ENCODE measurements at regions not wholly inside any gene's neighbourhood (a gene's known extent, or its start where the extent isn't known, plus 50 kb on each side); places are given as distances from the start of the nearest gene placed in this dataset.
"Not testable (repeated sequence)": the region's sequence is repeated elsewhere in the genome, so short reads cannot be mapped to it uniquely, and the experiment has no call there.

DNA sequence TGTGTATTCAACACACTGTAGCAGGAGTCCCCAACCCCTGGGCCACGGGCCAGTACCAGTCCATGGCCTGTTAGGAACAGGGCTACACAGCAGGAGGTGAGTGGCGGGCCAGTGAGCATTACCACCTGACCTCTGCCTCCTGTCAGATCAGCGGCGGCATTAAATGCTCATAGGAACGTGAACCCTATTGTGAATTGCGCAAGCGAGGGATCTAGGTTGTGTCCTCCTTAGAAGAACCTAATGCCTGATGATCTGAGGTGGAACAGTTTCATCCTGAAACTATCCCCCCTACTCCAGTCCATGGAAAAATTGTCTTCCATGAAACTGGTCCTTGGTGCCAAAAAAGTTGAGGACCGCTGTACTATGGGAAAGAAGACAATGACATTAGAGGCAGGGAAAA, 386.9 kb downstream of the PREX1 start:
- DNase-seq (ENCODE audit: low read depth, low spot score) = no peak

DNA sequence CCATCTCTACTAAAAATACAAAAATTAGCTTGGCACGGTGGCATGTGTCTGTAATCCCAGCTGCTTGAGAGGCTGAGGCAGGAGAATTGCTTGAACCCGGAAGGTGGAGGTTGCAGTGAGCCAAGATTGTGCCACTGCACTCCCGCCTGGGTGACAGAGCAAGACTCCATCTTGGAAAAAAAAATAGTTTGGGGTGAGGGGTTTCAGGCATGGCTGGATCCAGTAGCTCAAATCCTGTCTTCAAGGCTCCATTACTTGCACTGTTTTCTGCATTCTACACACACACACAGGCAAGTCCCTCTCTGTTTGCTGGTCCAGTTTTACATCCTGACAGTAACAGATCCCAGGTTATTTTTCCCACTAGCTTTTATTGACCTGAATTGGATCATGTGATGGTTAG, 387.5 kb downstream of the PREX1 start:
- not testable (repeated sequence) for DNase-seq (ENCODE audit: low read depth, low spot score)

DNA sequence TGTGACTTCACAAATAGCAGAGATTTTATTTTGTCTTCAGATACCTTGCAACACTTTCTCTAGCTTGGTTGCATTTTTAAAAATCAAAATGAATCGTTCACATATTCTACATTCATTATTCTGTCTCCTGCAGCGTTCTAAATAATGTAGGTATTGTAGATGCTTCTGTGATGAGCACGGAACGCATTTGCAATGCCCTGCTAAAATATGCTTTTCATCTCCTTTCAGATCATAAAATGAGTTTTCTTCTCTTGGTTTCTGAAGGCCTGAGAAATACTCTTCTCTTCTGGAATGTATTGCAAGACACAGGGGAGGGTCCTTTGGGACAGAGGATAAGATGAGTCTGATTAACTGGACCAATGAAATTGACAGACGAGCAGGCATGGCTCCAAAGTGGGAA, 390.7 kb downstream of the PREX1 start:
- DNase-seq (ENCODE audit: low read depth, low spot score) = no peak

DNA sequence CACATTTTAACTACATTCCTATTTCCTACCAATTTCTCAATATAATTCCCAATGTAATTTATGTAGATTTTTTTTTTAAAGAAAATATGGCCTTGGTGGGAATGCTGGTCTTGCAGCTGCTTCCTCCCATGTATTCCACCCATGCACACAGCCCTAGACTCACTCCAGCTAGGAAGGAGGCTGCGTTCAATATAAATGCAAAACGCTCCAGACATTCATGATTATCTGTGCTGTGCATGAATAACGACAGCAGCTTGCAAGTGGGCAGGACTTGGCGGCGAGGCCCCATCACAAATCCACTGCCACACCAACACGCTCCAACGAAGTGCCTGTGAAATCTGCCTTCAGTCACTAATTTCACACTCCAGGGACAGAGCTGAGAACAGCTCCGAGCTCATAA, 391.2 kb downstream of the PREX1 start:
- not testable (repeated sequence) for DNase-seq (ENCODE audit: low read depth, low spot score)

DNA sequence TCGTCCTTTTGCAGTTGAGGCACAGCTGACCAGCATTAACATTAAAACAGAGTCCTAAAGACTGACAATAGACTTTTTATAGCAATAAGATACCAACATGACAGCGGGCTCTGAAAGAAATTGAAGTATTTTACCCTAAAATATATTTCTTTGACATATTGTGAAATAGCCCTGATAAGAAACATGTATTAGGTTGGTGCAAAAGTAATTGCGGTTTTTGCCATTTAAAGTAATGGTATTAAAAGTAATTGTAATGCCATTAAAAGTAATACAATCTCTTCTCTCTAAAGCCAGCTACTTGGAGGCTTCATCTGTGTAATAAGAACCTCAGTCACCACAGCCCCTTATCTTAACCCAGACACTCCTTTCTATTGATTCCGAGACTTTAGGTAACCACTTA, 394.6 kb downstream of the PREX1 start:
- DNase-seq (ENCODE audit: low read depth, low spot score) = no peak

DNA sequence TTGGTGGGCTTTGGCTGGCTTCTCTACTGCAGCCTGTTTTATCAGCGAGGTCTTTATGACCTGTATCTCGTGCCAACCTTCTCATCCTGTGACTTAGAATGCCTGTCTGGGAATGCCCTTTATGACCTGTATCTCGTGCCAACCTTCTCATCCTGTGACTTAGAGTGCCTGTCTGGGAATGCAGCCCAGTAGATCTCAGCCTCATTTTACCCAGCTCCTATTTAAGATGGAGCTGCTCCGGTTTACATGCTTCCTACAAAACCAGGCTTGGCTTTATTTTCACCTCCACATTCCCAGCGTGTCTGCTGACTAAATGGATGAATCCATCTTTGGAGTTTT, 395.3 kb downstream of the PREX1 start:
- DNase-seq (ENCODE audit: low read depth, low spot score) = no peak

DNA sequence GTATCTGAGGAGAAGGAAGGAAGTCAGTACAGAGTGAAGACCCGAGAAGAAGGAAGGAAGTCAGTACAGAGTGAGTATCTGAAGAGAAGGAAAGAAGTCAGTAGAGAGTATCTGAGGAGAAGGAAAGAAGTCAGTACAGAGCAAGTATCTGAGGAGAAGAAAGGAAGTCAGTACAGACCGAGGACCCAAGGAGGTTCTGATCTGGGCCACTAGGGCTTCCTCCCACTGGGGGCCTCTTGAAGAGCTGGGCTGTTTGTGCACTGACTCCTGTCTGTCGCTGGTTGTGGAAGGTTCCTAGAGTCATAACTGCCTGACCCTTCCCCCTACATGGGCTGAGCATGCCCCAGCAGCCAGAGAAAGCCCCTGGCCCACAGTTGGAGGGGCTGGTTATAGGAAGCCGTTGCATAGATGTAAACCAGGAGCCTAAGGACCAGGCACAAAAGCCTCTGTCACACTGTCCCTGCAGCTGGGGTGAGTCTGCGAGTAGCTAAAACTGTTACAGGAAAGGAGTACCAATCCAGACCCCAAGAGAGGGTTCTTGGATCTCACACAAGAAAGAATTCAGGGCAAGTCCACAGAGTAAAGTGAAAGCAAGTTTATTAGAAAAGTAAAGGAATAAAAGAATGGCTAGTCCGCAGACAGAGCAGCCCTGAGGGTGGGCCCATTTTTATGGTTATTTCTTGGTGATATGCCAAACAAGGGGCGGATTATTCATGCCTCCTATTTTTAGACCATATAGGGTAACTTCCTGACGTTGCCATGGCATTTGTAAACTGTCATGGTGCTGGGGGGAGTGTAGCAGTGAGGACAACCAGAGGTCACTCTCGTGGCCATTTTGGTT, 395.9 kb downstream of the PREX1 start:
- DNase-seq (ENCODE audit: low read depth, low spot score) = no peak

DNA sequence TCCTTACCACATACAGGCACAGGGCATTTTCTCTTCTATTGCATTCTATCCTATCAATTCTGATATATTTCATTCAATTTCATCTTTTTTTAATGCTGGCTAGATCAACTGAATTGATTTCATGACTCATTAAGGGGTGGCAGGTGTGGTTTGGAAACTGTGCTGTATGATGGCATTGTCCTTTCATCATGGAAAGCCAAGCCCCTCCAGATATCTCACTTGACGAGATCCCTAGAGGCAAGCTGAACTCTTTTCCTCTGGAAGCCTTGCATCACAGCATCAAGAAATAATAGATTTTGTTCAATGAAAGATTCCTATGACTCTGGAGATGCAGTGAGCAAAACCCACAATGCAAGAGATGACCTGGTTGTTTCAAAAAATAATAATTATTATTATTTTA, 401.2 kb downstream of the PREX1 start:
- no peak for DNase-seq (ENCODE audit: low read depth, low spot score)

DNA sequence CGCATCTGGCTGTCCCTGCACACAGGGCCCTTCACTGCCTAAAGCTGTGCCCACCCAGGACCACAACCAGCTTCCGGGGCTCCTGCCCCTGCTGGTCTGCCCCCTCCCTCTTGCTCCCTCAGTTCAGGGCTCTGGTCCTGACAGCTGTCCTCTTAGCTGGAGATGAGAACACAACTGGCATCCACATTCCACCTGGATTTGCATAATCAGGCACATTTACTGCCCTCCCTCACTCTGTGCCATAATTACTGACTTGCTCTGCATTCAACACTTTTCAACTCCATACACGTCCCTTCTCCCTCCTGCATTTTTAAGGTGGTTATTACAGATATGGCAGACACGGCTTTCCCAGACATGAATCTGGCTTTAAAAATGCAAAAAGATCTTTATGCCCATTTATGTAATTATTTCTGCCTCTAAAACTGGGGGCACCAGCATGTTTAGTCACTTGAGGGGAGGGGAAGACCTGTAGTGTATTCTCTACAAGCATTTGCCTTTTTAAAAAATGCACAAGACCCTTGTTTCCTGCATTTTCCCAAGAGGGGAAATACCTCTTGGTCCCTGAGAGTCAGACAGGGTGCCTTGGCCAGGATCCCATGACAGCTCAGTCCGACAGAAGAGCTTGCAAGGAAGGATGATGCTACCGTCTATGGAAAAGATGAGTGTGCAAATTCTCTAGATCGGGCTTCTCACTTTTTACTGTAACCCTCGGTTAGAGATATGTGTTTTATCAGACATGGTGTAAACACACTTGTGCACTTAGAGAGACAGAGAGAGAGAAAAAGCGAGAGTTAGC, 401.8 kb downstream of the PREX1 start:
- no peak for DNase-seq (ENCODE audit: low read depth, low spot score)

DNA sequence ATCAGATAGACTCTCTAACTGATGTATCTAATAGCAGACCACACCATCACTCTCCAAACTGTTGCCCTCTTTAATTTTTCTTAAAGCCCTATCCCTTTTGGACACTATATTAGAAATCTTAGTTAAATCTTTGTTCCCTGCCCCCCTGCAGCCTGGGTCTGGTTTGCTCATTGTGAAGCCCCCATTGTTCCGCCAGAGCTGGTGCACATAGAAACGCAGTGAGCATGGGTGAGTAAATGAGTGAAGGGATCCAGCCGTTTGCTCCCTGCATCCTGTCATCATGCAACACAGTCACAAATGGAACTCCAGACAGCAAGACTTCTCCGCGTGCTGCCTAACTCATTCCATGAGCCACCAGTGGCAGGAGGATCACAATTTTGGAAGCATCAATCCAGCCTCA, 402.5 kb downstream of the PREX1 start:
- DNase-seq (ENCODE audit: low read depth, low spot score) = no peak

DNA sequence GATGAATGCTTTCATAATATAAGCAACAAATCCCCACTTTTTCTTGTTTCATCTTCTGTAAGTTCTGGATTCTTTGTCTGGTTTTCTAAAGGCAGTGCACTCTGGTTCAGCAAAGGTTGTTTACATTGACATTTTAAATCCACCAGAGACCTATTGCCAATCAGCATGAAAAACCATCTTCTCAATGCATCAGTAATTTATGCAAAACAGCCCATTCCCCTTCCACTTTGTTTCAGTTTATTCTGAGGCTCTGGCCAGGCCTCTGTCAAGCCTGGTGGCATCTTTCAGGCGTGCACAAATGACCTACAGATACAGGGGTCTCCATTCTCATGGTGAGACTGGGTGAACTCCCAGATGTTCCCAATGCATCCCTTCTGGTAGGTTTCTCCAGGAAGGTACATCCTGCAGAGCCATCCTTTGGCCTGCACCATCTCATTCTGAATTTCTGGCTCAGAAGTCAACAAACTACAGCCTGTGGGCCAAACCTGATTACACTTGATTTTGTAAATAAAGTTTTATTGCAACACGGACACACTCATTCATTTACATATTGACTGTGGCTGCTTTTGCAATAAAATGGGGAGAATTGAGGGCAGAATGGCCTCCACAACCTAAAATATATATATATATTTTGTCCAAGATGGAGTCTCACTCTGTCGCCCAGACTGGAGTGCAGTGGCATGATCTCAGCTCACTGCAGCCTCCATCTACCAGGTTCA, 405.4 kb downstream of the PREX1 start:
- DNase-seq (ENCODE audit: low read depth, low spot score) = no peak

DNA sequence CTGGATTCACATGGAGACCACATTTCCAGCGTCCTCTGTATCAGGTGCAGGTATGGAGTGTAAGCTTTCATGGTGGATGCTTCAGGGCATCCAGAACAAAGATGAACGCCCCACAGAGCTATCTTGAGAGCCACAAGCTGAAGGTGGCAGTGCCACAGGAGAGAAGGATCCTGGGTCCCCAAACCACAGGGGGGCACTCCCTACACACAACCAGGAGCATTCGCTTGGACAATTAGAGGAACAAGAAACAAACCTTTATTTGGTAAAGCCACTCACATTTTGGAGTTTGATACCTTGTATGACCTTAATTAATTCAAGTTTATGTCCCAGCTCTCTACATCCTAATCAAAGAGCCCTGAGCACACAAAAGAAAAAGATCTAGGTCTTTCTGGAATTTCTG, 406.3 kb downstream of the PREX1 start:
- no peak for DNase-seq (ENCODE audit: low read depth, low spot score)

DNA sequence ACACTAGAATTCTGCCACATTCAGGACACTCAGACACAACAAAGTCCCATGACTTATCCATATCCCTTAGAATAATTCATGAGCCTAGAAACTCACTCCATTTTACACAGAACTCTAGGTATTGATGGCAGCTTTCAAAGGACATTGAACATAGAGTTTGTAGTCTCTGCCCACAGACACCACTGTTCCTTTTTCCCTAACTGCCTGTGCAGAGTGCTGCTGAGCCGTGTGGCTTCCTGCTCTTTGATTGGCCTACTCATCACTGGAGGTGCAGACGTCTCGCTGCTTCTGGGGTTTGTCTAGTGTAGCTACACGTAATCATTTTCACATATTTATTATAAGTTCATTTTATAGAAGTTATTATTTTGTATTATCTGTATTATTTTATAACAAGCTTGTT, 407.6 kb downstream of the PREX1 start:
- no peak for DNase-seq (ENCODE audit: low read depth, low spot score)

DNA sequence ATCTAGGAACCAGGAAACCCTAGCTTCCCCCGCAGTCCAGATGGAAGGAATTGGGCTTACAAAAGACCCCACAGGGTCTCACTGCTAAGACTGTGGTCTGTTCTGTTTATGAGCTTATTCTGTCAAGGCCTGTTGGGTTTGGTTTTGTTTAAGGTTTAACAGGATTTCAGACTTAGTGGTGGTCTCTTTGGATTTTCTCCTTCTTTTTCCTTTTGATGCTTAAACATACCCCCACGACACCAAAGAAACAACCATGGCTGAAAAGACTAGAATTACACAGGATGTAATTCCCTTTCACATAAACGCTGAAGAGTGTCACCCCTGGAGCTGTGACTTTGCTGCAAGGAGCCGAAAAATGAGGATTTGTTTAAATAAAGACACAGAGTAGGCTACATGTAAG, 408.6 kb downstream of the PREX1 start:
- no peak for DNase-seq (ENCODE audit: low read depth, low spot score)

DNA sequence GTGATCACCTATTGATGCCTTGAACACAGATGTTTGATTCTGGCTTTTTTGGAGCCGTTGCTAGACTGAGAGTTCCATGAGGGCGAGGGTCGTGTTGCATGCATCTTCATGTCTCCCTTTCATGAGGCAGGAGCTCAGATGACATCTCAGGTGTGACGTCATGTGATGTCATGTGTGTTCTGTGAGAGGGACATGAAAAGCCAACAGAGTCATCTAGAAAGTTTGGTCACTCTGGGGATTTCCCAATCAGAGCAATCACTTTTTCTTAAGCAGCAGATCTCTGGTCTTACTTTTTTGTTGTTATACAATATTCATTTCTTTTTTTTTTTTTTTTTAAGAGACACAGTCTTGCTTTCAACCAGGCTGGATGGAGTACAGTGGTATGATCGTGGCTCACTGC, 411.8 kb downstream of the PREX1 start:
- DNase-seq (ENCODE audit: low read depth, low spot score) = no peak

DNA sequence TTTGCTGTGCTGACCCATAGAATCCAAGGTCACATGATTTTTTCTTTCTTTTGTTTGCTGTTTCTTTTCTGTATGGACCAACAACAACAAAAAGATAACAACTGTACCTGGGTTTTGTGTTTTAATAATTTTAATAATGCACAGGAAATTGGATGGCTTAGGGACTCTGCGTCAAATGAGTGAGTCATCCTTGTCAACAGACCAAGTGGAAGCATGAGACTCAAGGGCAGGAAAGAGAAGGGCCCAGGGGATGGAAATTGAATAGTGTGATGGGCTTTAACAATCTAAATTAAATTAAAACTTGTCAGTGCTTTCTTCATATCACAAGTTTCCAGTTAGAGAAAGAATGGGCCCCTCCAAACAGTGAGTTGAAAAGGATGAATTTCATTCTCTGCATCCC, 413.0 kb downstream of the PREX1 start:
- DNase-seq (ENCODE audit: low read depth, low spot score) = no peak

DNA sequence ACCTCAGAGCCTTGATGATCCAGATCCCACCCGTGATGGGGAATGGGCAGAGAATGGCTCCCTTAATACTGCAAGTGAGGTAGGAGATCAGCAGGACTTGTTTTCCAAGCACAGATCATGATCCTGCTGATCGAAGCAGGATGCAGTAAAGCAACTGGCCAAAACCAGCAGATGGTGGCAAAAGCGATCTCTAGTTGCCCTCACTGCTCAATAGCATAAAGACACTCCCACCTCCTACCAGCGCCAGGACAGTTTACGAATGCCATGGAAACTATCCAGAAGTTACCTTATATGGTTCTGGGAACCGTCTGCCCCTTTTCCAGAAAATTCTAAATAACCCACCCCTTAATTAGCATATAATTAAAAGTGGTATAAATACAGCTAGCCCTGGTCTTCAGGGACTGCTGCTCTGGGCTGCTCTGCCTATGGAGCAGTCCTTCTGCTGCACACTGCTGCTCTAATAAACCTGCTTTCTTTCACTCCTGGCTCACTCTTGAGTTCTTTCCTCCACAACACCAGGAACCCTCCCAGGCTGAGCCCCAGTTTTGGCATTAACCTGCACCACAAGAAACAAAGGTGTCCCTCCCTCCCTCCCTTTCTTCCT, 415.8 kb downstream of the PREX1 start:
- no peak for DNase-seq (ENCODE audit: low read depth, low spot score)

DNA sequence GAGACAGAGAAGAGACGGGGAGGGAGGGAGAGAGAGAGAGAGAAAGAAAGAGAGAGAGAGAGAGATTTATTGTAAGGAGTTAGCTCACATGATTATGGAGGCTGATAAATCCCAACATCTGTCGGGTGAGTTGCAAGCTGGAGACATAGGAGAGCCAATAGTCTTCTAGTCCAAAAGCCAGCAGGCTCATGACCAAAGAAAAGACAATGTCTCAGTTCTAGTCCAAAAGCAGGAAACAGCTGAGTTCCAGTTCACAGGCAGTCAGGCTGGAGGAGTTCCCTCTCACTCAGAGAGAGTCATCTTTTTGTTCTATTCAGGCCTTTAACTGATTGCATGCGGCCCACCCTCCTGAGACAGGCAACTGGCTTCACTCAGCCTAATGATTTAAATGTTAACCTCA, 416.6 kb downstream of the PREX1 start:
- DNase-seq (ENCODE audit: low read depth, low spot score) = no peak

DNA sequence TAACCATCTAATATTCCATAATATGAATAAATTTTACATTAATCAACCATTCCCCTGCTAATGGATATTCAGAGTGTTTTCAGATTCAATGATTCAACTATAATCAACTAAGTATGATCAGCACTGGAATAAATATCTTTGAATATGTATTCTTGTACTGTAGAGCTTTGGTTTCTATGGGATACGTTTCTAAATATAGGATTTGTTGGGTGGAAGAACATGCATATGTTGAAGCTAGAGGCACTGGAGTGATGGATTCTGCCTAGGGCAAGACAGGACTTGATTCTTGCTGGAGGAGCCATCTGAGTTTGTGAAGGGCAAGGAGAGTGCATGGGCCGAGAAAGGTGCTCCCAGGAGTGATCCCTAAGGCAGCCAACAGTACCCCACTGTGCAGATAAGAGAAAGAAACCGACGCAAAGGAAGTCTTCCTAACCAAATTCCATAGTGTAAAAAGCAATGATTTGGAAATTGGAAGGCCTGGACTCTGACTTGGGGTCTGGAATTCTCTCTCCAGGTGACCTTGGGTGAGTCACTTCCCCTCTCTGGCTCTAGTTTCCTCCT, 418.7 kb downstream of the PREX1 start:
- no peak for DNase-seq (ENCODE audit: low read depth, low spot score)

DNA sequence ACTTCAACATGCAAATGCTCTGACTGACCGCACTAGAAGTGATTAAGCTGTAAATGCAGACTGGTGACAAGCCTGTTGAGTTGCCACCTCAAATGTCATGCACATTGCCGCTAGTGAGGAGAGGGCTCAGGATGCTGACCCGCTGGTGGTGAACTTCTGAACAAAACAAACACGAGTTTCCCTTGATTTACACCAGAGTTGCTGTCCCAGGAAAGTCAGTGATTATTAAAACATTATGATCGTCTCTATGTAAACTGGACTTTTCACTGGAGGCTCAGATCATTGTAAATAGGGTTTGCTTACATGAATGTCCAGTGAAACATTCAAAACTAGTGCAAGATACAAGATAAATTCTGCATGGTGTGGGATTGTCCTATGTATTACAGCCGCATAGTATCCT, 420.1 kb downstream of the PREX1 start:
- DNase-seq (ENCODE audit: low read depth, low spot score) = no peak

DNA sequence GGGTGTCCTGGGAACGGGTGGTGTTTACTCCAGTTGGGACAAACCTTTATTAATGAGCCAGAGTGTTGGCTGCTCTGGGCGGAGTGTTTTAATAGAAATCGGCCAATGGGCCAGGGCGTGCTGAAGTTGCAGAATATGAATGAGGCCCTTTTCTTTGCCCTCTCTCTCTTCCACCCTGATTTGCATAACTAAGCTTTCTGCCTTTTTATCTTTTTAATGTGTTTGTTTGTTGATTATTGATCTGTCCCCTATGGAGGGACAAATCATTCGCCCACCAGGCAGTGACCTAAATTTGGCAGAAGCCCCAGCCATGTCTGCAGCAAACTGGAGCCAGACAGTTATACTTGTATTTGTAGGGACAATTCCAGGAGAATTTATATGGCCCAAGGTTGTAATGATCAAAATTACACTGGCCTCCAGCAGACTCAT, 420.9 kb downstream of the PREX1 start:
- no peak for DNase-seq (ENCODE audit: low read depth, low spot score)

DNA sequence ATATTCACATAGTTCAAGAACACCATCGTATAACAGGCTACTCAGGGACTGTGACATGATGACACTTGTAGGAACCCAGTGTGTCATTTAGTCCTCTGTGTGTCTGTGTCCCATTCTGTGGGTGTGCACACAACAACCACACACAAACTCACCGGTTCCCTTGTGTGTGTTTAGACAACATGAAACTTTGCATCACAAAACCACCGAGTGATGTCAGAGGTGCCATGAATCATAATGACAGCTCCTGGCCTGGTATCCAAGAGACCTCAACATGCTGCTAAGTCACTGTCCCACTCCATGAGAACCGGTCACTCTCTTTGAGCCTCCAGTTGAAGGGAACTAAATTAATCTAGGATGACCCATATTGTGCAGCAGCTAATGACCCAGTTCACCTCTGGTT, 421.3 kb downstream of the PREX1 start:
- no peak for DNase-seq (ENCODE audit: low read depth, low spot score)
